ENCODE measurements at regions not wholly inside any gene's neighbourhood (a gene's known extent, or its start where the extent isn't known, plus 50 kb on each side); places are given as distances from the start of the nearest gene placed in this dataset.
A peak's percentile ranks its signal among the peaks of the same experiment; 100 is the strongest.

GRCh38 chr1:184221087-184221486 lies 165.7 kb upstream of the C1orf21 start:
- no peak for DNase-seq

- DNase-seq = peak; percentile 39
These were observed 164.2 kb upstream of the C1orf21 start for GRCh38 chr1:184222652-184223052.

GRCh38 chr1:184223216-184223615 lies 163.6 kb upstream of the C1orf21 start:
- no peak for DNase-seq

- DNase-seq = no peak
These were observed 161.3 kb upstream of the C1orf21 start for GRCh38 chr1:184225283-184226099.

GRCh38 chr1:184226100-184226487 lies 160.7 kb upstream of the C1orf21 start:
- DNase-seq = no peak

GRCh38 chr1:184228558-184228957 lies 158.3 kb upstream of the C1orf21 start:
- DNase-seq = no peak

- no peak for DNase-seq
These were observed 149.2 kb upstream of the C1orf21 start for GRCh38 chr1:184237588-184237987.

- no peak for DNase-seq
These were observed 145.4 kb upstream of the C1orf21 start for GRCh38 chr1:184241446-184241845.

- DNase-seq = peak; percentile 21
These were observed 144.3 kb upstream of the C1orf21 start for GRCh38 chr1:184242507-184242943.

- no peak for DNase-seq
These were observed 141.9 kb upstream of the C1orf21 start for GRCh38 chr1:184244962-184245361.

GRCh38 chr1:184247671-184248070 lies 139.2 kb upstream of the C1orf21 start:
- DNase-seq = no peak

- DNase-seq = peak; percentile 2
These were observed 132.9 kb upstream of the C1orf21 start for GRCh38 chr1:184253921-184254320.

- no peak for DNase-seq
These were observed 132.0 kb upstream of the C1orf21 start for GRCh38 chr1:184254849-184255248.

- DNase-seq = no peak
These were observed 131.3 kb upstream of the C1orf21 start for GRCh38 chr1:184255560-184255959.

- no peak for DNase-seq
These were observed 129.0 kb upstream of the C1orf21 start for GRCh38 chr1:184257873-184258272.

GRCh38 chr1:184258525-184258924 lies 128.3 kb upstream of the C1orf21 start:
- DNase-seq = no peak

GRCh38 chr1:184260382-184260781 lies 126.4 kb upstream of the C1orf21 start:
- no peak for DNase-seq

GRCh38 chr1:184262109-184262508 lies 124.7 kb upstream of the C1orf21 start:
- no peak for DNase-seq

GRCh38 chr1:184267747-184268146 lies 119.1 kb upstream of the C1orf21 start:
- DNase-seq = no peak

- DNase-seq = no peak
These were observed 116.3 kb upstream of the C1orf21 start for GRCh38 chr1:184270556-184270955.

- DNase-seq = no peak
These were observed 114.5 kb upstream of the C1orf21 start for GRCh38 chr1:184272175-184272866.

- DNase-seq = no peak
These were observed 110.4 kb upstream of the C1orf21 start for GRCh38 chr1:184276416-184276815.

GRCh38 chr1:184279911-184280458 lies 106.8 kb upstream of the C1orf21 start:
- DNase-seq = no peak

GRCh38 chr1:184283999-184284398 lies 102.8 kb upstream of the C1orf21 start:
- DNase-seq = no peak

All from MV-4-11 (cell line).